GM23338 (cell line): ENCODE measurements at regions not wholly inside any gene's neighbourhood (a gene's known extent, or its start where the extent isn't known, plus 50 kb on each side); places are given as distances from the start of the nearest gene placed in this dataset.

Experiments
- ATAC-seq: fragments of 200-7000 bp; cut with Tn5 transposase; 3 replicates; pipeline ENCODE4 v1.9.1; 2020
- DNase-seq: peaks from one replicate; pipeline ENCODE4 v3.0.0-alpha.2; 2015; ENCODE audit warnings: low spot score
- H2AFZ ChIP-seq: fragments of 200-600 bp; sonication (generic); 2 replicates; pipeline ENCODE4 v1.8.0; 2016; ENCODE audit warnings: antibody characterized with exemption, mild to moderate bottlenecking, moderate library complexity
- H3F3A ChIP-seq: fragments of 200-600 bp; sonication (generic); replicated peaks from 2 replicates; pipeline ENCODE4 v1.8.0; 2017; ENCODE audit warnings: antibody characterized with exemption, mixed run types, low read depth
- H3K27ac ChIP-seq: fragments of 200-600 bp; sonication (generic); 2 replicates; pipeline ENCODE4 v1.6.1; 2016; ENCODE audit warnings: low read depth
- H3K27me3 ChIP-seq: fragments of 200-600 bp; sonication (generic); 2 replicates; pipeline ENCODE4 v1.8.0; 2016; ENCODE audit warnings: mild to moderate bottlenecking, mixed run types, moderate library complexity; ENCODE audit not compliant: insufficient read depth
- H3K36me3 ChIP-seq: fragments of 200-600 bp; sonication (generic); 2 replicates; pipeline ENCODE4 v1.8.0; 2016; ENCODE audit warnings: mild to moderate bottlenecking; ENCODE audit not compliant: insufficient read depth
- H3K4me1 ChIP-seq: fragments of 200-600 bp; sonication (generic); 2 replicates; pipeline ENCODE4 v1.8.0; 2016; ENCODE audit warnings: mild to moderate bottlenecking, moderate library complexity; ENCODE audit not compliant: insufficient read depth
- H3K4me2 ChIP-seq: fragments of 200-600 bp; sonication (generic); 2 replicates; pipeline ENCODE4 v1.7.1; 2017; ENCODE audit warnings: mixed run types
- H3K4me3 ChIP-seq: fragments of 200-600 bp; sonication (generic); 2 replicates; pipeline ENCODE4 v1.6.1; 2016; ENCODE audit warnings: mixed run types
- H3K79me2 ChIP-seq: fragments of 200-600 bp; sonication (generic); replicated peaks from 2 replicates; pipeline ENCODE4 v1.8.0; 2017; ENCODE audit warnings: mild to moderate bottlenecking; ENCODE audit not compliant: insufficient read depth
- H3K9me2 ChIP-seq: fragments of 200-600 bp; sonication (generic); 2 replicates; pipeline ENCODE4 v1.8.0; 2017; ENCODE audit not compliant: insufficient read depth
- H4K20me1 ChIP-seq: fragments of 200-600 bp; sonication (generic); replicated peaks from 2 replicates; pipeline ENCODE4 v1.8.0; 2017; ENCODE audit warnings: mild to moderate bottlenecking; ENCODE audit not compliant: insufficient read depth
- H3K27ac Mint-ChIP-seq: 2 replicates; pipeline ENCODE4 v1.8.0; 2020; ENCODE audit warnings: inconsistent platforms, mild to moderate bottlenecking, moderate library complexity, mixed read lengths
- H3K27me3 Mint-ChIP-seq: 3 replicates; pipeline ENCODE4 v1.8.0; 2022; ENCODE audit warnings: low read depth, mild to moderate bottlenecking, moderate library complexity, mixed read lengths, inconsistent platforms; ENCODE audit not compliant: insufficient read depth, poor library complexity
- H3K36me3 Mint-ChIP-seq: 3 replicates; pipeline ENCODE4 v1.8.0; 2021; ENCODE audit warnings: low read depth, mild to moderate bottlenecking, inconsistent platforms, moderate library complexity, mixed read lengths
- H3K4me1 Mint-ChIP-seq: 3 replicates; pipeline ENCODE4 v1.8.0; 2020; ENCODE audit warnings: mild to moderate bottlenecking, inconsistent platforms, mixed read lengths
- H3K4me3 Mint-ChIP-seq: 3 replicates; pipeline ENCODE4 v1.8.0; 2021; ENCODE audit warnings: moderate library complexity, mild to moderate bottlenecking, inconsistent platforms, mixed read lengths
- H3K9me3 Mint-ChIP-seq: 3 replicates; pipeline ENCODE4 v1.8.0; 2020; ENCODE audit warnings: moderate library complexity, mild to moderate bottlenecking, inconsistent platforms, mixed read lengths
- CTCF ChIP-seq, 2 experiments: fragments of 200-600 bp in 1 of 2; sonication (generic) in 1 of 2; conservative IDR thresholded peaks; 2 replicates each; pipeline versions ENCODE4 v1.5.1 to v1.6.1; 2016 to 2017; ENCODE audit warnings: antibody characterized with exemption in 2 of 2, low read depth in 2 of 2, mild to moderate bottlenecking in 2 of 2, moderate library complexity in 1 of 2
- ETS1 ChIP-seq: IDR thresholded peaks from 2 replicates; pipeline ENCODE4 v1.6.1; 2016; ENCODE audit warnings: antibody characterized with exemption
- EZH2 ChIP-seq: fragments of 200-600 bp; sonication (generic); IDR thresholded peaks from one replicate; pipeline ENCODE4 v1.8.0; 2017; ENCODE audit warnings: antibody characterized with exemption, mild to moderate bottlenecking, low read depth; ENCODE audit not compliant: unreplicated experiment
- EZH2phosphoT487 ChIP-seq: fragments of 200-600 bp; sonication (generic); IDR thresholded peaks from one replicate; pipeline ENCODE4 v1.8.1; 2018; ENCODE audit warnings: antibody characterized with exemption; ENCODE audit not compliant: unreplicated experiment
- JUNB ChIP-seq: IDR thresholded peaks from one replicate; pipeline ENCODE4 v1.6.1; 2016; ENCODE audit warnings: antibody characterized with exemption; ENCODE audit not compliant: unreplicated experiment
- POLR2AphosphoS5 ChIP-seq: IDR thresholded peaks from 2 replicates; pipeline ENCODE4 v1.6.1; 2016; ENCODE audit warnings: antibody characterized with exemption, low read depth
- REST ChIP-seq: IDR thresholded peaks from one replicate; pipeline ENCODE4 v1.6.1; 2018; ENCODE audit warnings: antibody characterized with exemption; ENCODE audit not compliant: unreplicated experiment
- STAT1 ChIP-seq: IDR thresholded peaks from one replicate; pipeline ENCODE4 v1.6.1; 2016; ENCODE audit warnings: antibody characterized with exemption; ENCODE audit not compliant: unreplicated experiment
- ZNF331 ChIP-seq: fragments of 250-450 bp; sonication (Bioruptor Pico); IDR thresholded peaks from 2 replicates; pipeline ENCODE4 v1.5.0; 2020; ENCODE audit warnings: low read depth, mild to moderate bottlenecking, moderate library complexity

- peaks cover 3% of the 10 kb centered on the region for H3K27me3 Mint-ChIP-seq
Observed at GRCh38 chr16:18055411-18055916, 281.1 kb downstream of the NPIPA8 start.

More at GRCh38 chr16:18055411-18055916, 281.1 kb downstream of the NPIPA8 start:
- Mint-ChIP-seq H3K4me3 (no peak overlapping the region), H3K36me3 (no peaks in the 10 kb centered on the region), H3K9me3 (no peaks in the 10 kb centered on the region; the same call in 2 of the 3 replicates), H3K4me1 (no peaks in the 10 kb centered on the region), H3K27ac (no peak overlapping the region)
- TF ChIP-seq CTCF (conservative IDR thresholded peaks at IDR 0.05; ENCODE audit: low read depth in 2 of 2) = no peak
- TF ChIP-seq EZH2 = no peak
- TF ChIP-seq EZH2phosphoT487 = no peak
- TF ChIP-seq ZNF331 = no peak
- TF ChIP-seq STAT1 = no peak
- TF ChIP-seq POLR2AphosphoS5 = no peak
- TF ChIP-seq JUNB = no peak
- TF ChIP-seq ETS1 = no peak
- no peak for TF ChIP-seq REST
- Histone ChIP-seq H3K4me3 (no peak overlapping the region), H3K27me3 (no peaks in the 10 kb centered on the region), H3K36me3 (no peaks in the 10 kb centered on the region), H3K4me1 (no peaks in the 10 kb centered on the region), H3K9me2 (no peaks in the 10 kb centered on the region), H3K4me2 (no peak overlapping the region), H4K20me1 (no peaks in the 10 kb centered on the region), H3F3A (no peaks in the 10 kb centered on the region), H2AFZ (peak overlapping the region; percentile 8; the same call in 1 of the 2 replicates), H3K27ac (no peak overlapping the region), H3K79me2 (no peaks in the 10 kb centered on the region)
- DNase-seq (no peak), ATAC-seq (no peak)
